Transverse colon (tissue), 4 donors: ENCODE measurements at regions not wholly inside any gene's neighbourhood (a gene's known extent, or its start where the extent isn't known, plus 50 kb on each side); places are given as distances from the start of the nearest gene placed in this dataset.
"Not testable (repeated sequence)": the region's sequence is repeated elsewhere in the genome, so short reads cannot be mapped to it uniquely, and the experiment has no call there.

Source experiments
- DNase-seq: peaks from one replicate; pipeline ENCODE4 v3.0.0-alpha.2; 2019
- H3K27ac ChIP-seq, 4 donors: fragments of 200-600 bp; sonication (generic); 2 replicates each; pipeline ENCODE4 v1.5.1; 2016 to 2018; ENCODE audit warnings: inconsistent platforms in 4 of 4
- H3K27me3 ChIP-seq: fragments of 200-600 bp; sonication (generic); 2 replicates; pipeline ENCODE4 v1.5.1; 2017; ENCODE audit warnings: inconsistent platforms
- H3K36me3 ChIP-seq, 4 donors: fragments of 200-600 bp; sonication (generic); 2 replicates each; pipeline ENCODE4 v1.5.1; 2017 to 2019; ENCODE audit warnings: inconsistent platforms in 4 of 4
- H3K4me1 ChIP-seq, 4 donors: fragments of 200-600 bp; sonication (generic); 2 replicates each; pipeline ENCODE4 v1.5.1; 2017 to 2020; ENCODE audit warnings: inconsistent platforms in 4 of 4
- H3K4me3 ChIP-seq, 4 donors: fragments of 200-600 bp; sonication (generic); 1 replicate in 1 of 4; 2 replicates in 3 of 4; pipeline versions ENCODE4 v1.5.1 to v1.6.1; 2017 to 2019; ENCODE audit warnings: inconsistent platforms in 4 of 4
- H3K9me3 ChIP-seq, 2 donors: fragments of 200-600 bp; sonication (generic); 2 replicates each; pipeline ENCODE4 v1.5.1; 2017 to 2019; ENCODE audit warnings: inconsistent platforms in 2 of 2
- CTCF ChIP-seq, 5 experiments: fragments of 200-600 bp in 3 of 5; fragments of 450-650 bp in 2 of 5; sonication (generic) in 3 of 5; IDR thresholded peaks; 1 replicate in 2 of 5; 2 replicates in 3 of 5; pipeline ENCODE4 v1.5.1; 2016 to 2017; ENCODE audit warnings: antibody characterized with exemption in 5 of 5, inconsistent platforms in 3 of 5, mild to moderate bottlenecking in 2 of 5, moderate library complexity in 1 of 5
- EP300 ChIP-seq: sonication (generic); formaldehyde crosslinking; IDR thresholded peaks from one replicate; pipeline ENCODE4 v1.6.1; 2017; ENCODE audit warnings: antibody characterized with exemption, low read depth
- POLR2A ChIP-seq: fragments of 450-650 bp; IDR thresholded peaks from one replicate; pipeline ENCODE4 v1.6.1; 2016; ENCODE audit warnings: antibody characterized with exemption, mild to moderate bottlenecking, moderate library complexity
- POLR2AphosphoS5 ChIP-seq, 3 donors: sonication (generic); formaldehyde crosslinking; IDR thresholded peaks; one replicate each; pipeline ENCODE4 v1.6.1; 2016; ENCODE audit warnings: antibody characterized with exemption in 3 of 3
- WGBS, 2 donors: methylation state at CpG; one replicate each; pipeline ENCODE4 v1.1.5; 2018; ENCODE audit warnings: low coverage in 1 of 2; 5-methylcytosine and 5-hydroxymethylcytosine counted together
- in situ Hi-C, 4 donors: fragments of 200-750 bp; cut with MboI; loops; one replicate each; pipeline versions ENCODE4 v1.15.0 to v1.15.1; 2017; ENCODE audit warnings: low sequenced_read_pairs in 3 of 4, low pct_ligation_motif_present in 1 of 4, low pct_unique_long_range_greater_than_20kb in 1 of 4
- intact Hi-C: fragments of 100-400 bp; cut with DNase I; formaldehyde crosslinking; loops from one replicate; pipeline ENCODE4 v1.15.1; 2023; ENCODE audit warnings: low total_unique reads

GRCh38 chr20:55139173-55139765, 663.9 kb downstream of the DOK5 start:
- TF ChIP-seq POLR2AphosphoS5 (IDR thresholded peaks at IDR 0.05) (no peak), CTCF (IDR thresholded peaks at IDR 0.05) (no peak), EP300 (no peak), POLR2A (no peak)
- Histone ChIP-seq H3K27ac (no peak overlapping the region), H3K36me3 (no peaks in the 10 kb centered on the region), H3K27me3 (no peaks in the 10 kb centered on the region), H3K9me3 (no peaks in the 10 kb centered on the region), H3K4me1 (no peaks in the 10 kb centered on the region), H3K4me3 (no peak overlapping the region)
- intact Hi-C loops, result no loop called here
- no peak for DNase-seq
- 62 to 69% methylated on average over 2 to 3 of the region's 4 CpGs for WGBS, 2 donors
- in situ Hi-C loops, result no loop called here

GRCh38 chr20:55135923-55136322, 660.5 kb downstream of the DOK5 start:
- Histone ChIP-seq H3K36me3 (no peaks in the 10 kb centered on the region), H3K4me3 (no peak overlapping the region), H3K4me1 (no peaks in the 10 kb centered on the region), H3K27me3 (no peaks in the 10 kb centered on the region), H3K9me3 (no peaks in the 10 kb centered on the region), H3K27ac (no peak overlapping the region)
- intact Hi-C loops (no loop called here), in situ Hi-C loops (no loop called here)
- TF ChIP-seq POLR2AphosphoS5 (IDR thresholded peaks at IDR 0.05), result no peak
- TF ChIP-seq CTCF (IDR thresholded peaks at IDR 0.05), result no peak
- no peak for TF ChIP-seq EP300
- no peak for TF ChIP-seq POLR2A
- WGBS, 2 donors, result 20 to 48% methylated on average over 1 to 3 of the region's 3 CpGs
- no peak for DNase-seq

- Histone ChIP-seq H3K27ac (no peak overlapping the region), H3K4me1 (no peaks in the 10 kb centered on the region), H3K9me3 (no peaks in the 10 kb centered on the region), H3K27me3 (no peaks in the 10 kb centered on the region), H3K4me3 (no peak overlapping the region), H3K36me3 (no peaks in the 10 kb centered on the region)
- TF ChIP-seq POLR2AphosphoS5 (IDR thresholded peaks at IDR 0.05) (no peak), CTCF (IDR thresholded peaks at IDR 0.05) (no peak), EP300 (no peak)
- intact Hi-C loops, result no loop called here
- WGBS, 2 donors, result 77 to 88% methylated on average over 6 to 7 of the region's 7 CpGs
- no peak for DNase-seq
- in situ Hi-C loops, result no loop called here
Measured at GRCh38 chr20:55132523-55132922, 657.1 kb downstream of the DOK5 start.

GRCh38 chr20:55117577-55117976, 642.2 kb downstream of the DOK5 start:
- H3K36me3 ChIP-seq, DNase-seq, H3K27me3 ChIP-seq, in situ Hi-C loops, H3K9me3 ChIP-seq, H3K4me3 ChIP-seq, H3K4me1 ChIP-seq, H3K27ac ChIP-seq, intact Hi-C loops: not testable (repeated sequence)
- 83% methylated on average over 4 of the region's 4 CpGs; no CpG with 5 or more reads in 1 of the 2 donors for WGBS, 2 donors

GRCh38 chr20:55116598-55116997, 641.2 kb downstream of the DOK5 start:
- H3K9me3 ChIP-seq, result no peaks in the 10 kb centered on the region
- no peaks in the 10 kb centered on the region for H3K27me3 ChIP-seq
- H3K27ac ChIP-seq, result no peak overlapping the region
- H3K4me3 ChIP-seq, result no peak overlapping the region
- no peaks in the 10 kb centered on the region for H3K4me1 ChIP-seq
- no peak for DNase-seq
- TF ChIP-seq POLR2A, result no peak
- no peak for TF ChIP-seq CTCF (IDR thresholded peaks at IDR 0.05)
- no peak for TF ChIP-seq EP300
- no peak for TF ChIP-seq POLR2AphosphoS5 (IDR thresholded peaks at IDR 0.05)
- intact Hi-C loops, result no loop called here
- in situ Hi-C loops, result no loop called here
- WGBS, 2 donors, result 68 to 80% methylated on average over 4 of the region's 4 CpGs
- H3K36me3 ChIP-seq, result no peaks in the 10 kb centered on the region
